Astrocyte (in vitro differentiated cells and primary cell): ENCODE measurements at regions not wholly inside any gene's neighbourhood (a gene's known extent, or its start where the extent isn't known, plus 50 kb on each side); places are given as distances from the start of the nearest gene placed in this dataset.

Source experiments
- DNase-seq: peaks from one replicate; pipeline ENCODE4 v3.0.0-alpha.2; 2010; ENCODE audit warnings: low read depth
- FAIRE-seq: peaks from 2 replicates; lab custom pipeline; 2011; peaks lifted over from hg19 to GRCh38; lab: Jason Lieb, UNC
- H2AFZ ChIP-seq: 2 replicates; pipeline ENCODE4 v1.6.0; 2012; ENCODE audit warnings: low read depth, low read length, inconsistent platforms
- H3K27ac ChIP-seq: 2 replicates; pipeline ENCODE4 v1.5.1; 2011; ENCODE audit warnings: low read depth, low read length, inconsistent platforms
- H3K27me3 ChIP-seq: 2 replicates; pipeline ENCODE4 v1.6.0; 2011; ENCODE audit warnings: low read length, inconsistent platforms; ENCODE audit not compliant: insufficient read depth
- H3K36me3 ChIP-seq: 2 replicates; pipeline ENCODE4 v1.5.1; 2011; ENCODE audit warnings: low read length, inconsistent platforms; ENCODE audit not compliant: insufficient read depth
- H3K4me1 ChIP-seq: 2 replicates; pipeline ENCODE4 v1.5.1; 2011; ENCODE audit warnings: low read length, inconsistent platforms; ENCODE audit not compliant: insufficient read depth
- H3K4me2 ChIP-seq: 2 replicates; pipeline ENCODE4 v1.6.0; 2012; ENCODE audit warnings: low read length, inconsistent platforms
- H3K4me3 ChIP-seq: 2 replicates; pipeline ENCODE4 v1.5.1; 2011; ENCODE audit warnings: low read depth, mild to moderate bottlenecking, low read length, inconsistent platforms; ENCODE audit not compliant: insufficient read depth
- H3K79me2 ChIP-seq: 2 replicates; pipeline ENCODE4 v1.6.0; 2012; ENCODE audit warnings: mild to moderate bottlenecking, low read length, inconsistent platforms; ENCODE audit not compliant: insufficient read depth
- H3K9ac ChIP-seq: 2 replicates; pipeline ENCODE4 v1.6.0; 2012; ENCODE audit warnings: mild to moderate bottlenecking, low read length, inconsistent platforms
- H3K9me3 ChIP-seq: 2 replicates; pipeline ENCODE4 v1.5.1; 2012; ENCODE audit warnings: low read depth, mild to moderate bottlenecking, low read length, inconsistent platforms; ENCODE audit not compliant: insufficient read depth
- H4K20me1 ChIP-seq: 2 replicates; pipeline ENCODE4 v1.6.0; 2012; ENCODE audit warnings: low read length, inconsistent platforms; ENCODE audit not compliant: insufficient read depth
- H3K27ac Mint-ChIP-seq: one replicate; pipeline ENCODE4 v1.8.0; 2021; ENCODE audit warnings: mild to moderate bottlenecking, mixed read lengths; ENCODE audit not compliant: unreplicated experiment
- H3K27me3 Mint-ChIP-seq: one replicate; pipeline ENCODE4 v1.8.0; 2021; ENCODE audit warnings: low read depth, mixed read lengths; ENCODE audit not compliant: unreplicated experiment
- H3K36me3 Mint-ChIP-seq: one replicate; pipeline ENCODE4 v1.8.0; 2021; ENCODE audit warnings: low read depth, mixed read lengths; ENCODE audit not compliant: unreplicated experiment
- H3K4me1 Mint-ChIP-seq: one replicate; pipeline ENCODE4 v1.8.0; 2021; ENCODE audit warnings: low read depth, mixed read lengths; ENCODE audit not compliant: unreplicated experiment
- H3K4me3 Mint-ChIP-seq: one replicate; pipeline ENCODE4 v1.8.0; 2021; ENCODE audit warnings: mild to moderate bottlenecking, moderate library complexity, mixed read lengths; ENCODE audit not compliant: unreplicated experiment
- H3K9me3 Mint-ChIP-seq: one replicate; pipeline ENCODE4 v1.8.0; 2021; ENCODE audit warnings: mild to moderate bottlenecking, mixed read lengths; ENCODE audit not compliant: unreplicated experiment
- EZH2 ChIP-seq: IDR thresholded peaks from 2 replicates; pipeline ENCODE4 v1.6.1; 2012; ENCODE audit warnings: mild to moderate bottlenecking, low read length, inconsistent platforms; ENCODE audit not compliant: insufficient read depth
- TF ChIP-seq, protein P1 (sequence below): IDR thresholded peaks from 2 replicates; pipeline ENCODE4 v1.5.1; 2011; ENCODE audit warnings: low read depth, mild to moderate bottlenecking, inconsistent platforms, low read length, moderate library complexity; ENCODE audit not compliant: insufficient read depth

DNA sequence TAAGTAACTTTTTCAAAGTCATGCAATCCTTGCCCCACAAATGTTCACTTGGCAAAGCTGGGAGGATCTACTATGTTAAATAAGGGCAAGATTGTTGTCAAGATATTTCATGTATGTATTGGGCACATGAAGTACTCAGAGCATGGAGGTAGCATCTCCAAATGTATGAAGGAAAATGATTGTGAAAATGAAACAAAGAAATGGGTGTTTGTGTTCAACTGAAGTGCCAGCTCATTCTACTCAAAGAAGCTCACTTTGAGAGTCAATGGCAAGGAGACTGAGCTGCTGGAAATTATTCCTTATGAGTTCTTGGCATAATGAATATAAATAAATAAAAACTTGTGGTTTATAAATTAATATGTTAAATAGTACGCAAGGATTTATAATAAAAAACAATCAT is 124.5 kb upstream of the ARSJ start:
- no peak overlapping the region for H3K9ac ChIP-seq
- H3K4me3 ChIP-seq = no peak overlapping the region
- no peak overlapping the region for H3K4me2 ChIP-seq
- no peaks in the 10 kb centered on the region for H4K20me1 ChIP-seq
- no peaks in the 10 kb centered on the region for H3K79me2 ChIP-seq
- H3K4me1 ChIP-seq = no peaks in the 10 kb centered on the region
- H3K27ac Mint-ChIP-seq = no peak overlapping the region
- H3K27me3 ChIP-seq = no peaks in the 10 kb centered on the region
- no peaks in the 10 kb centered on the region for H3K9me3 ChIP-seq
- FAIRE-seq (no peak), DNase-seq (no peak)
- H3K36me3 ChIP-seq = no peaks in the 10 kb centered on the region
- no peak overlapping the region for H2AFZ ChIP-seq
- H3K4me1 Mint-ChIP-seq = peaks cover under 1% of the 10 kb centered on the region
- H3K36me3 Mint-ChIP-seq = no peaks in the 10 kb centered on the region
- no peaks in the 10 kb centered on the region for H3K9me3 Mint-ChIP-seq
- H3K27ac ChIP-seq = no peak overlapping the region
- no peak overlapping the region for H3K4me3 Mint-ChIP-seq
- no peaks in the 10 kb centered on the region for H3K27me3 Mint-ChIP-seq
- no peak for TF ChIP-seq EZH2
- TF ChIP-seq, protein P1, sequence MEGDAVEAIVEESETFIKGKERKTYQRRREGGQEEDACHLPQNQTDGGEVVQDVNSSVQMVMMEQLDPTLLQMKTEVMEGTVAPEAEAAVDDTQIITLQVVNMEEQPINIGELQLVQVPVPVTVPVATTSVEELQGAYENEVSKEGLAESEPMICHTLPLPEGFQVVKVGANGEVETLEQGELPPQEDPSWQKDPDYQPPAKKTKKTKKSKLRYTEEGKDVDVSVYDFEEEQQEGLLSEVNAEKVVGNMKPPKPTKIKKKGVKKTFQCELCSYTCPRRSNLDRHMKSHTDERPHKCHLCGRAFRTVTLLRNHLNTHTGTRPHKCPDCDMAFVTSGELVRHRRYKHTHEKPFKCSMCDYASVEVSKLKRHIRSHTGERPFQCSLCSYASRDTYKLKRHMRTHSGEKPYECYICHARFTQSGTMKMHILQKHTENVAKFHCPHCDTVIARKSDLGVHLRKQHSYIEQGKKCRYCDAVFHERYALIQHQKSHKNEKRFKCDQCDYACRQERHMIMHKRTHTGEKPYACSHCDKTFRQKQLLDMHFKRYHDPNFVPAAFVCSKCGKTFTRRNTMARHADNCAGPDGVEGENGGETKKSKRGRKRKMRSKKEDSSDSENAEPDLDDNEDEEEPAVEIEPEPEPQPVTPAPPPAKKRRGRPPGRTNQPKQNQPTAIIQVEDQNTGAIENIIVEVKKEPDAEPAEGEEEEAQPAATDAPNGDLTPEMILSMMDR = no peak

DNA sequence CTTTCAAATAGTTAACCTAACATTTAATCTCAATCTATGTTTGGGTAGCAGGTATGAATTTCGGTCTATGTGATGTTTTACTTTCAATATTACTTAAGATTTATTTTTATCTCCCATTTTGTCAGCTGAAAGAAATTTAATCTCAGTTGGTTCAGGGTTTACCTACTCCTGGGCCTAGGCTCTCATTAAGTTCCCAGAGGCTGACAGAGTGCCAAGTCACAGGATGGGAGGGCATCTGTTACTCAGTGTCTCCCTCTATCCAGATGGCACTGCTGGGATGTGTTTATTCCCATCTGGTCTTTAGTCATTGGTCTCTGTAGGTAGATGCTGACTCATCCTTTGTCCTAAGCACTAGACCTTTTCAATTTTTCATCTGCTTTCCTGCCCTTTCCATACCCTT is 129.4 kb upstream of the ARSJ start:
- H3K4me3 Mint-ChIP-seq = no peak overlapping the region
- H3K9me3 ChIP-seq = no peaks in the 10 kb centered on the region
- no peak overlapping the region for H3K27ac Mint-ChIP-seq
- no peak overlapping the region for H3K4me3 ChIP-seq
- H3K9me3 Mint-ChIP-seq = no peaks in the 10 kb centered on the region
- H3K4me2 ChIP-seq = no peak overlapping the region
- no peaks in the 10 kb centered on the region for H3K36me3 Mint-ChIP-seq
- peak; percentile 56 for DNase-seq
- TF ChIP-seq EZH2 = no peak
- TF ChIP-seq, protein P1 = no peak
- H4K20me1 ChIP-seq = no peaks in the 10 kb centered on the region
- no peak overlapping the region for H3K27ac ChIP-seq
- no peak overlapping the region for H2AFZ ChIP-seq
- H3K9ac ChIP-seq = no peak overlapping the region
- no peaks in the 10 kb centered on the region for H3K4me1 ChIP-seq
- FAIRE-seq = no peak
- H3K4me1 Mint-ChIP-seq = peaks cover 4% of the 10 kb centered on the region
- no peaks in the 10 kb centered on the region for H3K79me2 ChIP-seq
- H3K36me3 ChIP-seq = no peaks in the 10 kb centered on the region
- no peaks in the 10 kb centered on the region for H3K27me3 Mint-ChIP-seq
- H3K27me3 ChIP-seq = no peaks in the 10 kb centered on the region

DNA sequence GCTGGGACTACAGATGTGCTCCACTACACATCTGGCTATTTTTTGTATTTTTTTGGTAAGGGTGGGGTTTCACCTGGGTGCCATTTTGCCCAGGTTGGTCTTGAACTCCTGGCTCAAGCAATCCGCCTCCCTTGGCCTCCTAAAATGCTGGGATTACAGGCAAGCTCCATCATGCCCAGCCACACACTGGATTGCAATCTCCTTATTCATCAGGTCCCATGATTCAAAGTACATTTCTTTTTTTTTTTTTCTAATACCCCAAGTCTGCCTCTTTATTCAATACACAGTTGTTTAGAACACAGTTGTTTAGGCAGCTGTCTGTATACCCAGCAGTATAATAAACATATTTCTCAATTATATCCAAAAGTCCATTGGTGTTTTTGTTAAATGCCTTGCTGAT is 130.3 kb upstream of the ARSJ start:
- TF ChIP-seq EZH2 = no peak
- TF ChIP-seq, protein P1 = no peak
- H3K4me3 Mint-ChIP-seq = no peak overlapping the region

More for the DNA sequence above, 130.3 kb upstream of the ARSJ start:
- H3K4me1 Mint-ChIP-seq = peaks cover 4% of the 10 kb centered on the region
- H4K20me1 ChIP-seq = no peaks in the 10 kb centered on the region
- H3K27ac Mint-ChIP-seq = no peak overlapping the region
- H3K9ac ChIP-seq = no peak overlapping the region
- DNase-seq = no peak
- no peak overlapping the region for H3K4me2 ChIP-seq
- H3K27me3 ChIP-seq = no peaks in the 10 kb centered on the region
- no peaks in the 10 kb centered on the region for H3K36me3 Mint-ChIP-seq
- no peak overlapping the region for H2AFZ ChIP-seq
- no peak for FAIRE-seq
- no peaks in the 10 kb centered on the region for H3K36me3 ChIP-seq
- no peak overlapping the region for H3K4me3 ChIP-seq
- H3K9me3 ChIP-seq = no peaks in the 10 kb centered on the region
- no peaks in the 10 kb centered on the region for H3K4me1 ChIP-seq
- no peak overlapping the region for H3K27ac ChIP-seq
- H3K27me3 Mint-ChIP-seq = no peaks in the 10 kb centered on the region
- no peaks in the 10 kb centered on the region for H3K79me2 ChIP-seq
- H3K9me3 Mint-ChIP-seq = no peaks in the 10 kb centered on the region
